ENCODE measurements at regions not wholly inside any gene's neighbourhood (a gene's known extent, or its start where the extent isn't known, plus 50 kb on each side); places are given as distances from the start of the nearest gene placed in this dataset.
A peak's percentile ranks its signal among the peaks of the same experiment; 100 is the strongest.

DNA sequence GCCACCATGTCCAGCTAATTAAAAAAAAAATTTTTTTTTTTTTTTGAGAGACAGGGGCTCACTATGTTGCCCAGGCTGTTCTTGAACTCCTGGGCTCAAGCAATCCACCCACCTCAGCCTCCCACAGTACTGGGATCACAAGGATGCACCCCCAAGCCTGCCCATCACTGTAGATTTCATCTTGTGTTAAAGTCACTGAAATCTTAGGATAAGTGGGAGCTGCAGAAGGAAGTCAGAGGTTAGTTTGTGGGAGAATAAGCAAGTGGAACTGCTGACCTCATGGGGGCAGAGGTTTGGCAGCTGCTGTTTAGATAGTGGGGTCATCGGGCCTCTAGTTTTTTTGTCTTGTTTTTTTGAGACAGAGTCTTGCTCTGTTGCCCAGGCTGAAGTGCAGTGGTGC lies 59.7 kb upstream of the MAX start:
- no peak for DNase-seq
- Histone ChIP-seq H3K4me1 (peaks cover under 1 to 17% (median 9%) of the 10 kb centered on the region in 4 donors), H3K9me3 (no peaks in the 10 kb centered on the region), H3K4me3 (no peak overlapping the region), H3K27me3 (no peaks in the 10 kb centered on the region), H3K36me3 (no peaks in the 10 kb centered on the region), H3K27ac (no peak overlapping the region)
- TF ChIP-seq POLR2AphosphoS5 (IDR thresholded peaks at IDR 0.05), result no peak
- TF ChIP-seq, protein P1, sequence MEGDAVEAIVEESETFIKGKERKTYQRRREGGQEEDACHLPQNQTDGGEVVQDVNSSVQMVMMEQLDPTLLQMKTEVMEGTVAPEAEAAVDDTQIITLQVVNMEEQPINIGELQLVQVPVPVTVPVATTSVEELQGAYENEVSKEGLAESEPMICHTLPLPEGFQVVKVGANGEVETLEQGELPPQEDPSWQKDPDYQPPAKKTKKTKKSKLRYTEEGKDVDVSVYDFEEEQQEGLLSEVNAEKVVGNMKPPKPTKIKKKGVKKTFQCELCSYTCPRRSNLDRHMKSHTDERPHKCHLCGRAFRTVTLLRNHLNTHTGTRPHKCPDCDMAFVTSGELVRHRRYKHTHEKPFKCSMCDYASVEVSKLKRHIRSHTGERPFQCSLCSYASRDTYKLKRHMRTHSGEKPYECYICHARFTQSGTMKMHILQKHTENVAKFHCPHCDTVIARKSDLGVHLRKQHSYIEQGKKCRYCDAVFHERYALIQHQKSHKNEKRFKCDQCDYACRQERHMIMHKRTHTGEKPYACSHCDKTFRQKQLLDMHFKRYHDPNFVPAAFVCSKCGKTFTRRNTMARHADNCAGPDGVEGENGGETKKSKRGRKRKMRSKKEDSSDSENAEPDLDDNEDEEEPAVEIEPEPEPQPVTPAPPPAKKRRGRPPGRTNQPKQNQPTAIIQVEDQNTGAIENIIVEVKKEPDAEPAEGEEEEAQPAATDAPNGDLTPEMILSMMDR (IDR thresholded peaks at IDR 0.05), result no peak
- TF ChIP-seq EP300 (IDR thresholded peaks at IDR 0.05), result no peak
- no peak for TF ChIP-seq POLR2A (IDR thresholded peaks at IDR 0.05)
- intact Hi-C loops (cut with DNase I; ENCODE audit: low total_unique reads), result loop anchor here (10.0 kb wide), 1 partner anchor 663 kb away; no protein-coding TSS in a partner anchor
- 43 to 61% (median 55%) methylated on average over 1 of the region's 1 CpG for WGBS, 5 donors

DNA sequence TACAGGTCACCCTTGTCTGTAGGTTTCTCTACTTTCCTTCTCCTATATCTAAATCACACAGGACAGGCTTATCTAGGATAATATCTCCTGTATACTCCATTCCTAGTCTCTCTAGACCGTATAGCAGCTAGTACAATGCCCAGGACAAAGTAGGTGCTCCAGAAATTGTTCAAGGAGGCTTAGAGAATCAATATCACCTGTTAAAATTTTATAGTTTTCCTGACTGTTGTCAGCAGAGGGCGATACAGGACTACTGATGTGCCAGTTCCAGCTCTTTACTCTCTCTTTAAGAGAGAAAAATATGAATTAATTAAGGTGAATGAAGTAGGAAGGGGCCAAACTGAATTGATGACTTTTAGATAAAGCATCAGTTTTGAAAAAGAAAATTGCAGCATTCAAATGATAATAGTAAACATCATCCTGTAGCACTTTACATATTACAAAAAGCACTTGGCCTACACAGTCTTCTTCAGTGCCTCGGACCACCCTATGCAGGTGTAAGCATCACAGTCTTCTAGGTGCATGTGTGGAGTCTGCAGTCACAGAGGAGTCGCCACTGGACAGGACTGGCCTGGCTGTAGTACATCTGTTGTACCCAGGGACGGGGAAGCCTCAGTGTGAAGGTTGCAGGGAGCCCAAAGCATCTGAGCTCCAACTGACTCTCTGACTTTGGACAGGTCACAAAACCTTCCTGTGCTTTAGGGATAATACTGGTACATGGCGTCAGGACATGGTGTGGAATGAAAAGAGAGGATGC lies 61.9 kb upstream of the MAX start:
- Histone ChIP-seq H3K9me3 (no peaks in the 10 kb centered on the region), H3K4me1 (peaks cover 0 to 10% (median 4%) of the 10 kb centered on the region in 4 donors), H3K27me3 (no peaks in the 10 kb centered on the region), H3K4me3 (no peak overlapping the region), H3K27ac (no peak overlapping the region), H3K36me3 (no peaks in the 10 kb centered on the region)
- intact Hi-C loops (cut with DNase I; ENCODE audit: low total_unique reads), result loop anchor here (10.0 kb wide), 1 partner anchor 661 kb away; no protein-coding TSS in a partner anchor
- DNase-seq, result peak in 1 of 2 donors; percentile 81
- 29 to 49% (median 36%) methylated on average over 6 of the region's 6 CpGs for WGBS, 5 donors
- TF ChIP-seq, protein P1 (IDR thresholded peaks at IDR 0.05), result peak in 4 of 7 experiments; percentile 45 to 67 (median 58)
- no peak for TF ChIP-seq POLR2AphosphoS5 (IDR thresholded peaks at IDR 0.05)
- no peak for TF ChIP-seq EP300 (IDR thresholded peaks at IDR 0.05)
- TF ChIP-seq POLR2A (IDR thresholded peaks at IDR 0.05), result no peak

DNA sequence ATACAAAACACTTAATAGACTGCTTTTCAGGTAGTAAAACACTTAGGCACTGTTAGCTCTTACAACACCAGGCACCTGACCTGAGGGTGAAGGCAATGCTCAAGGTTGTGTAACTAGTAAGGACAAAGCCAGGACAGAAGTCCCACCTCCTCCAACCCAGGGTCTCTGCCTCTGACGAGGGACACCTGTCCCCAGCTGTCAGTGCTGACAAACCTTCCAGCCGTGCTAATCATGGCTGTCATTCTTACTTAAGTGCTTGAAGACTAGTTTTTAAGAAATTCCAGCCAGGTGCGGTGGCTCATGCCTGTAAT lies 62.5 kb upstream of the MAX start:
- DNase-seq, result no peak
- no peak for TF ChIP-seq POLR2AphosphoS5 (IDR thresholded peaks at IDR 0.05)
- Histone ChIP-seq H3K27ac (no peak overlapping the region), H3K27me3 (no peaks in the 10 kb centered on the region), H3K36me3 (no peaks in the 10 kb centered on the region), H3K4me3 (no peak overlapping the region), H3K4me1 (peaks cover 0 to 10% (median 4%) of the 10 kb centered on the region in 4 donors), H3K9me3 (no peaks in the 10 kb centered on the region)
- intact Hi-C loops (cut with DNase I; ENCODE audit: low total_unique reads), result loop anchor here (10.0 kb wide), 1 partner anchor 660 kb away; no protein-coding TSS in a partner anchor
- 59 to 77% (median 72%) methylated on average over 3 of the region's 3 CpGs for WGBS, 5 donors

DNA sequence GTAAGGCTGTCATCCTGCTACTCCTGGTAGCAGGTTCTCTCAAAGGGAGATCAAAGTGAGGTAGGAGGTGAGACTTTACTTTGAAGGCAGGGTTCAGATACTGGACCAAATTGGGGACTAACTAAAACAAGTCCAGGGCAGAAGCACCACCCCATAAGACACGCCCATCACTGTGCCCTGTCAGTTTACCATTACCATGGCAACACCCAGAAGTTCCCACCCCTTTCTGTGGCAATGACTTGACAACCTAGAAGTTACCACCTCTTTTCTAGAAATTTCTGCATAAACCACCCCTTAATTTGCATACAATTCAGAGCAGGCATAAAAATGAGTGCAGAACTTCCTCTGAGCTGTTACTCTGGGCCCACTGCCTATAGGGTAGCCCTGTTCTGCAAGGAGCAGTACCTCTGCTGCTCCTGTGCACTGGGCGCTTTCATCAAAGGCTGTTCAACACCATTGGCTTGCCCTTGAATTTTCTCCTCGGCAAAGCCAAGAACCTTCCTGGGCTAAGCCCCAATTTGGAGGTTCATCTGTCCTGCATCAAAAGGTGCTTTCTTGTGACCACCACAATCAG lies 64.8 kb upstream of the MAX start:
- no peak overlapping the region for H3K4me3 ChIP-seq
- no peak overlapping the region for H3K27ac ChIP-seq
- H3K27me3 ChIP-seq, result peaks cover 0 to 4% (median 0%) of the 10 kb centered on the region in 3 donors
- DNase-seq, result no peak
- peaks cover 0 to 19% (median 13%) of the 10 kb centered on the region in 4 donors for H3K4me1 ChIP-seq
- WGBS, 5 donors, result 77 to 97% (median 94%) methylated on average over 3 of the region's 3 CpGs
- TF ChIP-seq POLR2AphosphoS5 (IDR thresholded peaks at IDR 0.05), result no peak
- TF ChIP-seq POLR2A (IDR thresholded peaks at IDR 0.05), result no peak
- TF ChIP-seq, protein P1 (IDR thresholded peaks at IDR 0.05), result no peak
- no peak for TF ChIP-seq EP300 (IDR thresholded peaks at IDR 0.05)
- intact Hi-C loops (cut with DNase I; ENCODE audit: low total_unique reads), result loop anchor here (10.0 kb wide), 1 partner anchor 658 kb away; no protein-coding TSS in a partner anchor
- H3K36me3 ChIP-seq, result no peaks in the 10 kb centered on the region
- H3K9me3 ChIP-seq, result no peaks in the 10 kb centered on the region
